Fibroblast of lung (primary cell): ENCODE measurements at regions not wholly inside any gene's neighbourhood (a gene's known extent, or its start where the extent isn't known, plus 50 kb on each side); places are given as distances from the start of the nearest gene placed in this dataset.

Source experiments
- DNase-seq, 2 donors: peaks; one replicate each; pipeline versions ENCODE4 v3.0.0 to v3.0.0-alpha.2; 2010; ENCODE audit warnings: low read depth in 2 of 2
- H2AFZ ChIP-seq: 2 replicates; pipeline ENCODE4 v1.5.1; 2012; ENCODE audit warnings: low read length, control low read depth, inconsistent platforms
- H3K27ac ChIP-seq: 2 replicates; pipeline ENCODE4 v1.5.1; 2011; ENCODE audit warnings: low read length, control low read depth; ENCODE audit not compliant: insufficient read depth
- H3K27me3 ChIP-seq: 2 replicates; pipeline ENCODE4 v1.5.1; 2011; ENCODE audit warnings: mild to moderate bottlenecking, low read length; ENCODE audit not compliant: control insufficient read depth, insufficient read depth
- H3K36me3 ChIP-seq: 2 replicates; pipeline ENCODE4 v1.5.1; 2011; ENCODE audit warnings: low read length; ENCODE audit not compliant: control insufficient read depth, insufficient read depth
- H3K4me1 ChIP-seq: 2 replicates; pipeline ENCODE4 v1.5.1; 2011; ENCODE audit warnings: low read length; ENCODE audit not compliant: control insufficient read depth, insufficient read depth; ENCODE audit errors: extremely low read depth
- H3K4me2 ChIP-seq: 2 replicates; pipeline ENCODE4 v1.5.1; 2011; ENCODE audit warnings: low read length, control low read depth; ENCODE audit not compliant: insufficient read depth; ENCODE audit errors: extremely low read depth
- H3K4me3 ChIP-seq, 4 experiments: fragments of 200-600 bp in 1 of 4; sonication (generic) in 1 of 4; replicated peaks in 1 of 4; 2 replicates each; pipeline ENCODE4 v1.5.1; 2011 to 2016; ENCODE audit warnings: low read length in 4 of 4, low read depth in 3 of 4, mild to moderate bottlenecking in 3 of 4, control low read depth in 2 of 4, inconsistent platforms in 1 of 4, mixed read lengths in 1 of 4; ENCODE audit not compliant: insufficient read depth in 1 of 4; ENCODE audit errors: control extremely low read depth in 1 of 4
- H3K79me2 ChIP-seq: 2 replicates; pipeline ENCODE4 v1.5.1; 2012; ENCODE audit warnings: mild to moderate bottlenecking, low read length, inconsistent platforms; ENCODE audit not compliant: control insufficient read depth, insufficient read depth
- H3K9ac ChIP-seq: 2 replicates; pipeline ENCODE4 v1.5.1; 2011; ENCODE audit warnings: mild to moderate bottlenecking, low read length, control low read depth; ENCODE audit not compliant: insufficient read depth
- H3K9me3 ChIP-seq: 2 replicates; pipeline ENCODE4 v1.5.1; 2012; ENCODE audit warnings: low read depth, low read length; ENCODE audit not compliant: control insufficient read depth, insufficient read depth
- H4K20me1 ChIP-seq: 2 replicates; pipeline ENCODE4 v1.5.1; 2011; ENCODE audit warnings: low read length; ENCODE audit not compliant: control insufficient read depth, insufficient read depth; ENCODE audit errors: extremely low read depth
- CTCF ChIP-seq, 2 donors: IDR thresholded peaks in 1 of 2; conservative IDR thresholded peaks in 1 of 2; 1 replicate in 1 of 2; 2 replicates in 1 of 2; pipeline ENCODE4 v1.5.1; 2011 to 2012; ENCODE audit warnings: low read length in 2 of 2, control low read depth in 1 of 2, inconsistent platforms in 1 of 2, low read depth in 1 of 2, mild to moderate bottlenecking in 1 of 2
- EZH2 ChIP-seq: IDR thresholded peaks from 2 replicates; pipeline ENCODE4 v1.5.1; 2012; ENCODE audit warnings: low read length, control low read depth, mild to moderate bottlenecking; ENCODE audit errors: missing control alignments

DNA sequence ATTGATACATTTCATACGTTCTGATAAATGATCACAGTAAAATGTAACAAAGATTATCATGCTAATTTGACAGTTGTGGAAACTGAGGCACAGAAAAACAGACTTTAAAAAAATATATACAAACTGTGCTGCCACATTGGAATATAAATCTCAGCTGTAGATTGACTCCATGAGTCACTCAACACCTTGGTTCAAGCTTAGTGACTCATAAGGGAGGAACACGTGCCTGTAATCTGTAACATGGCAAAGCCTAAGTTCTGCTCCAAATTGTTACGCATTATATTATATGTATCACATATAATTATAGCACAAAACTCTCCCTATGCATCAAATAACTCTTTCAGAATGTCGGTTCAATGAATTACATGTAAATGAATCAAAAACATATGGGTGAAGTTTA, 1047.5 kb downstream of the GATA3 start:
- TF ChIP-seq EZH2 (no peak), CTCF (conservative IDR thresholded peaks at IDR 0.05 in 1 of 2, IDR thresholded peaks at IDR 0.05 in 1 of 2; ENCODE audit: low read depth in 1 of 2, low read length in 2 of 2) (no peak)
- no peak overlapping the region for H2AFZ ChIP-seq
- DNase-seq: peak in 1 of 2 donors; percentile 6
- no peaks in the 10 kb centered on the region for H3K36me3 ChIP-seq
- H3K4me1 ChIP-seq: no peaks in the 10 kb centered on the region
- no peak overlapping the region for H3K27ac ChIP-seq
- H3K79me2 ChIP-seq: no peaks in the 10 kb centered on the region
- no peak overlapping the region for H3K9ac ChIP-seq
- H3K4me3 ChIP-seq: no peak overlapping the region
- H3K9me3 ChIP-seq: no peaks in the 10 kb centered on the region
- H3K27me3 ChIP-seq: no peaks in the 10 kb centered on the region
- no peak overlapping the region for H3K4me2 ChIP-seq
- H4K20me1 ChIP-seq: no peaks in the 10 kb centered on the region

DNA sequence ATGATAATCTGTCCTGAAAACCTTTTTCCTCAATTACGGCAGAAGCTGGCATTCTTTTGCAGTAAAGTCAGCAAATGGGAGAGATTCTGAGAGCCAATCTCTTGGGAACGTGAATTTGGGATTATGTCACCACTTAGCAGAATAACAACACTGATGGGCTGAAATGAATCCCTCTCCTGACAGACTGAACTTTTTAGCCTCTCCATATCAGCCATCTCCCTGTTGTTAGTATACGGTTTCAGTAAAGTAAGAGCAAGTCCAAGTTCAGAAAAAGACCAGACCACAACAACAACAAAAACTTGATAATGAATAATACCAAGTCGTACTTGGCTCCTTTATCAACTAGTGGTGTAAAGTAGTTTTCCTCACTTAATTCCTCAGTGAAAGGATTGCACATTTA, 1048.8 kb downstream of the GATA3 start:
- no peaks in the 10 kb centered on the region for H3K4me1 ChIP-seq
- H3K4me2 ChIP-seq: no peak overlapping the region
- no peaks in the 10 kb centered on the region for H3K79me2 ChIP-seq
- no peak overlapping the region for H3K9ac ChIP-seq
- H3K36me3 ChIP-seq: no peaks in the 10 kb centered on the region
- peak in 1 of 2 donors; percentile 3 for DNase-seq
- H2AFZ ChIP-seq: no peak overlapping the region
- H3K27me3 ChIP-seq: no peaks in the 10 kb centered on the region
- H3K9me3 ChIP-seq: no peaks in the 10 kb centered on the region
- H3K27ac ChIP-seq: no peak overlapping the region
- no peak overlapping the region for H3K4me3 ChIP-seq
- no peak for TF ChIP-seq EZH2
- no peak for TF ChIP-seq CTCF (conservative IDR thresholded peaks at IDR 0.05 in 1 of 2, IDR thresholded peaks at IDR 0.05 in 1 of 2; ENCODE audit: low read depth in 1 of 2, low read length in 2 of 2)
- H4K20me1 ChIP-seq: no peaks in the 10 kb centered on the region

DNA sequence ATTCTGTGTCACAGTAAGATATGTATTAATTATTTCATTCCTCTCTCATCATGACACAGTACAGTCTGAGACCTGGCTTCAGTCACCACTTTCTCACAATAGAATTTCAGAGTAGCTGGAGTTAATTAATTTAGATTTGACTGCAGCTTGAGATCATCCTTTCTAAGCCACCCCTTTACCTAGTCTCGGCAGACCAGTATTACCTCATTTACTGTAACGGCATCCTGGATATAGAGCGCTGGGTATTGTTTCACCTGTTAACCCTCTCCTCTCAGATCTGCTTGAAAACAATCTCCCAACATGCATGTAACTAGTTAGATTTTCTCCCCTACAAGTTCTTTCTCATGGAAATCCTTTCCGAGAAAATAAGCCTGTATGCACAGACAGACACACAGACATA, 1057.5 kb downstream of the GATA3 start:
- H3K4me1 ChIP-seq: no peaks in the 10 kb centered on the region
- no peaks in the 10 kb centered on the region for H3K79me2 ChIP-seq
- no peak overlapping the region for H3K9ac ChIP-seq
- no peaks in the 10 kb centered on the region for H3K27me3 ChIP-seq
- no peak for DNase-seq
- no peaks in the 10 kb centered on the region for H3K36me3 ChIP-seq
- no peaks in the 10 kb centered on the region for H4K20me1 ChIP-seq
- H3K27ac ChIP-seq: no peak overlapping the region
- TF ChIP-seq EZH2 (no peak), CTCF (conservative IDR thresholded peaks at IDR 0.05 in 1 of 2, IDR thresholded peaks at IDR 0.05 in 1 of 2; ENCODE audit: low read depth in 1 of 2, low read length in 2 of 2) (no peak)
- no peak overlapping the region for H3K4me2 ChIP-seq
- H3K4me3 ChIP-seq: no peak overlapping the region
- no peaks in the 10 kb centered on the region for H3K9me3 ChIP-seq
- H2AFZ ChIP-seq: no peak overlapping the region
